ENCODE measurements at regions not wholly inside any gene's neighbourhood (a gene's known extent, or its start where the extent isn't known, plus 50 kb on each side); places are given as distances from the start of the nearest gene placed in this dataset.
"Not testable (repeated sequence)": the region's sequence is repeated elsewhere in the genome, so short reads cannot be mapped to it uniquely, and the experiment has no call there.

DNA sequence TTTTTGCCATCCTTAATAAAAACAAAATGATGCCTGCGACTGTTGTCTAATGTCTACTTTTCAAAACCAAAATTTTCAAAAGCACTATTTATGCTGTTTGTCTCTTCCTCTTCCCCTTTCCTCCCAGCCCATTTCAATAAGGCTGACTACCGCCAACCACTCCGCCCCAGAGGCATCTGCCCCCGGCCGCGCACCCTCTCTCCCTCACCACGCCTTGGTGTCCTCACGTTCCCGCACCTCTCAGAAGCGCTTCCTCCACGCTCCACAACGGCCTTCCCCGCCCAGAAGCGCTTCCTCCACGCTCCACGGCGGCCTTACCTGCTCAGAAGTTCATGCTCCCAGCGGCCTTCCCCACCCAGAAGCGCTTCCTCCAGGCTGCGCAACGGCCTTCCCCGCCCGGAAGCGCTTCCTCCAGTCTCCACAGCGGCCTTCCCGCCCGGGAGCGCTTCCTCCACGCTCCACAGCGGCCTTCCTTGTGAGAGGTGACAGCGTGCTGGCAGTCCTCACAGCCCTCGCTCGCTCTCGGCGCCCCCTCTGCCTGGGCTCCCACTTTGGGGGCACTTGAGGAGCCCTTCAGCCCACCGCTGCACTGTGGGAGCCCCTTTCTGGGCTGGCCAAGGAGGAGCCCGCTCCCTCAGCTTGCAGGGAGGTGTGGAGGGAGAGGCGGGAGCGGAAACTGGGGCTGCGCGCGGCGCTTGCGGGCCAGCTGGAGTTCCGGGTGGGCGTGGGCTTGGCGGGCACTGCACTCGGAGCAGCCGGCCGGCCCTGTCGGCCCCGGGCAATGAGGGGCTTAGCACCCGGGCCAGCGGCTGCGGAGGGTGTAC is 490.4 kb upstream of the ZFP42 start:
- peak overlapping the region; percentile 69 for H3K4me2 ChIP-seq
- 63% methylated on average over 42 of the region's 55 CpGs for WGBS (ENCODE audit: low lambda C conversion rate, missing lambda C conversion rate)

DNA sequence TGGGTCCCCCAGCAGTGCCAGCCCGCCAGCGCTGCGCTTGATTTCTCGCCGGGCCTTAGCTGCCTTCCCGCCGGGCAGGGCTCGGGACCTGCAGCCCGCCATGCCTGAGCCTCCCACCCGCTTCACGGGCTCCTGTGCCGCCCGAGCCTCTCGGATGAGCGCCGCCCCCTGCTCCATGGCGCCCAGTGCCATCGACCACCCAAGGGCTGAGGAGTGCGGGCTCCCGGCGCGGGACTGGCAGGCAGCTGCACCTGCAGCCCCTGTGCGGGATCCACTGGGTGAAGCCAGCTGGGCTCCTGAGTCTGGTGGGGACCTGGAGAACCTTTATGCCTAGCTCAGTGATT is 489.8 kb upstream of the ZFP42 start:
- peak overlapping the region; percentile 45 for H2AFZ ChIP-seq
- not testable (repeated sequence) for H3K9me3 ChIP-seq (ENCODE audit: low read depth); H4K20me1 ChIP-seq (ENCODE audit: insufficient read depth, poor library complexity, severe bottlenecking); H3K36me3 ChIP-seq (replicated peaks; ENCODE audit: insufficient read depth, low read depth); H3K4me1 ChIP-seq (ENCODE audit: insufficient read depth); H3K27me3 ChIP-seq; DNase-seq (ENCODE audit: low spot score); H3K27ac ChIP-seq; H3K9me2 ChIP-seq (replicated peaks; ENCODE audit: insufficient read depth); H3K4me3 ChIP-seq
- H3K79me2 ChIP-seq: peaks cover 35% of the 10 kb centered on the region
- peak overlapping the region; percentile 69 for H3K4me2 ChIP-seq
- WGBS (ENCODE audit: low lambda C conversion rate, missing lambda C conversion rate): 54% methylated on average over 23 of the region's 23 CpGs

More for the DNA sequence above, 490.4 kb upstream of the ZFP42 start:
- Histone ChIP-seq H3K27me3 (no peaks in the 10 kb centered on the region), H2AFZ (peak overlapping the region; percentile 60), H3K79me2 (peaks cover 40% of the 10 kb centered on the region), H3K4me1 (ENCODE audit: insufficient read depth) (peaks cover 4% of the 10 kb centered on the region), H3K27ac (peak overlapping the region; percentile 85), H3K9me2 (replicated peaks; ENCODE audit: insufficient read depth) (no peaks in the 10 kb centered on the region), H3K36me3 (replicated peaks; ENCODE audit: insufficient read depth, low read depth) (no peaks in the 10 kb centered on the region), H4K20me1 (ENCODE audit: insufficient read depth, poor library complexity, severe bottlenecking) (no peaks in the 10 kb centered on the region), H3K9me3 (ENCODE audit: low read depth) (no peaks in the 10 kb centered on the region), H3K4me3 (peak overlapping the region; percentile 75)
- peak; percentile 59 for DNase-seq (ENCODE audit: low spot score)
- no peak for TF ChIP-seq EZH2 (IDR thresholded peaks at IDR 0.05; ENCODE audit: borderline replicate concordance)
- no peak for TF ChIP-seq EZH2phosphoT487 (IDR thresholded peaks at IDR 0.05; ENCODE audit: low read depth, severe bottlenecking, unreplicated experiment)
- TF ChIP-seq, protein P1, sequence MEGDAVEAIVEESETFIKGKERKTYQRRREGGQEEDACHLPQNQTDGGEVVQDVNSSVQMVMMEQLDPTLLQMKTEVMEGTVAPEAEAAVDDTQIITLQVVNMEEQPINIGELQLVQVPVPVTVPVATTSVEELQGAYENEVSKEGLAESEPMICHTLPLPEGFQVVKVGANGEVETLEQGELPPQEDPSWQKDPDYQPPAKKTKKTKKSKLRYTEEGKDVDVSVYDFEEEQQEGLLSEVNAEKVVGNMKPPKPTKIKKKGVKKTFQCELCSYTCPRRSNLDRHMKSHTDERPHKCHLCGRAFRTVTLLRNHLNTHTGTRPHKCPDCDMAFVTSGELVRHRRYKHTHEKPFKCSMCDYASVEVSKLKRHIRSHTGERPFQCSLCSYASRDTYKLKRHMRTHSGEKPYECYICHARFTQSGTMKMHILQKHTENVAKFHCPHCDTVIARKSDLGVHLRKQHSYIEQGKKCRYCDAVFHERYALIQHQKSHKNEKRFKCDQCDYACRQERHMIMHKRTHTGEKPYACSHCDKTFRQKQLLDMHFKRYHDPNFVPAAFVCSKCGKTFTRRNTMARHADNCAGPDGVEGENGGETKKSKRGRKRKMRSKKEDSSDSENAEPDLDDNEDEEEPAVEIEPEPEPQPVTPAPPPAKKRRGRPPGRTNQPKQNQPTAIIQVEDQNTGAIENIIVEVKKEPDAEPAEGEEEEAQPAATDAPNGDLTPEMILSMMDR (IDR thresholded peaks at IDR 0.05; ENCODE audit: poor library complexity): no peak

DNA sequence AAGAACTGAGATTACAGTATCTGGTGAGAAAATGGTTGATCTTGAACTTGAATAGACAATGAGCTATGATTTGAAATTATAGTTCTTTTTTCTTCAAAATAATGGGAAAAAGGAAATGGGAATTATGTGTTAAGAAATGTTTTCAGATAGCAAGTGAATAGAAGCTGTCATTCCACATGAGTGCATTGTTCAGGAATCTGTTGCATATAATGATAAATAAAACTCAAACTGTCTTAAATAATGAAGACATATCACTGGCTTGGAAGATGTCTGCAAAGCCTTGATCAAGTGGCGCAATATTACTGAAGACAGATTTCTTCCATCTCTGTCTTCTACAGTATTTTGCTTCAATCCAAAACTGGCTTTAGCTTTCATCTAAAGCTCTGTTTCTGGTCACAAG is 479.3 kb upstream of the ZFP42 start:
- Histone ChIP-seq H3K9me3 (ENCODE audit: low read depth) (no peaks in the 10 kb centered on the region), H3K4me3 (no peak overlapping the region), H3K4me1 (ENCODE audit: insufficient read depth) (no peaks in the 10 kb centered on the region), H3K79me2 (no peaks in the 10 kb centered on the region), H3K27me3 (no peaks in the 10 kb centered on the region), H3K4me2 (no peak overlapping the region), H3K36me3 (replicated peaks; ENCODE audit: insufficient read depth, low read depth) (no peaks in the 10 kb centered on the region), H2AFZ (no peak overlapping the region), H3K9me2 (replicated peaks; ENCODE audit: insufficient read depth) (no peaks in the 10 kb centered on the region), H3K27ac (no peak overlapping the region), H4K20me1 (ENCODE audit: insufficient read depth, poor library complexity, severe bottlenecking) (no peaks in the 10 kb centered on the region)
- DNase-seq (ENCODE audit: low spot score): no peak
- 95% methylated on average over 1 of the region's 1 CpG for WGBS (ENCODE audit: low lambda C conversion rate, missing lambda C conversion rate)
- TF ChIP-seq EZH2 (IDR thresholded peaks at IDR 0.05; ENCODE audit: borderline replicate concordance): no peak
- TF ChIP-seq, protein P1 (IDR thresholded peaks at IDR 0.05; ENCODE audit: poor library complexity): no peak
- TF ChIP-seq EZH2phosphoT487 (IDR thresholded peaks at IDR 0.05; ENCODE audit: low read depth, severe bottlenecking, unreplicated experiment): no peak

DNA sequence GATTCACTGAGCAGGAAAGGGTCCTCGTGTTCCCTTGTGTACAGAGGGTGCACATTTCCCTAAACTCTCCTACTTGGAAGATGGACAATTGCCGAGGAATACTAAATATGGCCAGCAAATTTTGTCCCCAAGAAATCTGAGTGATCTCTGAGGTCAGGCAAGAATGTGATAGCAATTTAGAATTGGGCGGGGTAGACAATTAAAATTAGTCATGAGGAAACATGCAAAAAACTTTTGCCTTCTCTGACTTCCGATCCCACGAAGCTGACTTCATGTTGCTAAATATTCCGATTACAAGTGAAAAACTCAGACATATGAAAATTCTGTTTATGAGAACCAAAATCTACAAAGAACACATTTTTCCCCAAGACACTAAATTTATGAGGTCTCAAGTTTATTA is 453.9 kb upstream of the ZFP42 start:
- Histone ChIP-seq H3K27me3 (no peaks in the 10 kb centered on the region), H3K27ac (no peak overlapping the region), H4K20me1 (ENCODE audit: insufficient read depth, poor library complexity, severe bottlenecking) (no peaks in the 10 kb centered on the region), H3K9me3 (ENCODE audit: low read depth) (no peaks in the 10 kb centered on the region), H3K9me2 (replicated peaks; ENCODE audit: insufficient read depth) (no peaks in the 10 kb centered on the region), H3K4me1 (ENCODE audit: insufficient read depth) (no peaks in the 10 kb centered on the region), H3K4me2 (no peak overlapping the region), H3K4me3 (no peak overlapping the region), H2AFZ (no peak overlapping the region), H3K79me2 (no peaks in the 10 kb centered on the region), H3K36me3 (replicated peaks; ENCODE audit: insufficient read depth, low read depth) (no peaks in the 10 kb centered on the region)
- TF ChIP-seq EZH2phosphoT487 (IDR thresholded peaks at IDR 0.05; ENCODE audit: low read depth, severe bottlenecking, unreplicated experiment): no peak
- TF ChIP-seq, protein P1 (IDR thresholded peaks at IDR 0.05; ENCODE audit: poor library complexity): no peak
- no peak for TF ChIP-seq EZH2 (IDR thresholded peaks at IDR 0.05; ENCODE audit: borderline replicate concordance)
- WGBS (ENCODE audit: low lambda C conversion rate, missing lambda C conversion rate): 96% methylated on average over 6 of the region's 6 CpGs
- DNase-seq (ENCODE audit: low spot score): no peak

Measured in hepatocyte (in vitro differentiated cells).